ENCODE measurements at regions not wholly inside any gene's neighbourhood (a gene's known extent, or its start where the extent isn't known, plus 50 kb on each side); places are given as distances from the start of the nearest gene placed in this dataset.
A peak's percentile ranks its signal among the peaks of the same experiment; 100 is the strongest.

GRCh38 chr11:59302991-59303390 lies 55.7 kb upstream of the OR5AN1 start:
- no peak for DNase-seq
- Mint-ChIP-seq H3K4me3 (no peak overlapping the region), H3K27me3 (peaks cover 9 to 16% of the 10 kb centered on the region in 2 donors), H3K9me3 (peaks cover 0 to 14% (median 5%) of the 10 kb centered on the region in 8 donors), H3K36me3 (no peaks in the 10 kb centered on the region), H3K4me1 (no peaks in the 10 kb centered on the region), H3K27ac (peak overlapping the region in 1 of 7 donors; percentile 24)
- ChIA-PET POLR2A (ENCODE audit: partially characterized antibody) (no interaction called here), CTCF (ENCODE audit: partially characterized antibody) (no interaction called here)
- H3K9me3 ChIP-seq (ENCODE audit: control insufficient read depth in 1 of 2, low read length in 2 of 2) = no peaks in the 10 kb centered on the region
- no peak overlapping the region for H3K27ac ChIP-seq (ENCODE audit: low read depth, low read length)
- H3K4me3 ChIP-seq (ENCODE audit: low read length in 2 of 2) = no peak overlapping the region
- no peaks in the 10 kb centered on the region for H3K36me3 ChIP-seq (ENCODE audit: insufficient read depth, low read length)
- intact Hi-C loops (cut with micrococcal nuclease) = no loop called here
- no peaks in the 10 kb centered on the region for H3K27me3 ChIP-seq (ENCODE audit: insufficient read depth, low read length)
- H3K4me1 ChIP-seq (ENCODE audit: insufficient read depth, low read length) = no peaks in the 10 kb centered on the region

- intact Hi-C loops (cut with micrococcal nuclease) = no loop called here
- H3K36me3 Mint-ChIP-seq = no peaks in the 10 kb centered on the region
- no peak for DNase-seq
- no peaks in the 10 kb centered on the region for H3K4me1 ChIP-seq (ENCODE audit: insufficient read depth, low read length)
- H3K27ac ChIP-seq (ENCODE audit: low read depth, low read length) = no peak overlapping the region
- H3K4me1 Mint-ChIP-seq = no peaks in the 10 kb centered on the region
- peaks cover 0 to 4% (median 0%) of the 10 kb centered on the region in 8 donors for H3K9me3 Mint-ChIP-seq
- POLR2A ChIA-PET (ENCODE audit: partially characterized antibody) = no interaction called here
- no peak overlapping the region for H3K27ac Mint-ChIP-seq
- no peaks in the 10 kb centered on the region for H3K36me3 ChIP-seq (ENCODE audit: insufficient read depth, low read length)
- H3K9me3 ChIP-seq (ENCODE audit: control insufficient read depth in 1 of 2, low read length in 2 of 2) = no peaks in the 10 kb centered on the region
- H3K4me3 Mint-ChIP-seq = no peak overlapping the region
- H3K27me3 ChIP-seq (ENCODE audit: insufficient read depth, low read length) = no peaks in the 10 kb centered on the region
- CTCF ChIA-PET (ENCODE audit: partially characterized antibody) = no interaction called here
- H3K4me3 ChIP-seq (ENCODE audit: low read length in 2 of 2) = no peak overlapping the region
- peaks cover 11 to 15% of the 10 kb centered on the region in 2 donors for H3K27me3 Mint-ChIP-seq
Measured at GRCh38 chr11:59295435-59295834, 63.3 kb upstream of the OR5AN1 start.

- no peaks in the 10 kb centered on the region for H3K36me3 Mint-ChIP-seq
- CTCF ChIA-PET (ENCODE audit: partially characterized antibody) = interaction anchor here (1.5 kb wide), 1 partner anchor 106 kb away, joined by 4 read pairs; no protein-coding TSS in a partner anchor
- no peaks in the 10 kb centered on the region for H3K4me1 ChIP-seq (ENCODE audit: insufficient read depth, low read length)
Measured at GRCh38 chr11:59292611-59293010, 66.1 kb upstream of the OR5AN1 start.

GRCh38 chr11:59291228-59291627 lies 67.5 kb upstream of the OR5AN1 start:
- Mint-ChIP-seq H3K9me3 (peaks cover 0 to 2% (median 0%) of the 10 kb centered on the region in 8 donors), H3K4me3 (no peak overlapping the region), H3K36me3 (no peaks in the 10 kb centered on the region), H3K4me1 (no peaks in the 10 kb centered on the region), H3K27ac (no peak overlapping the region), H3K27me3 (peaks cover 2 to 7% of the 10 kb centered on the region in 2 donors)
- POLR2A ChIA-PET (ENCODE audit: partially characterized antibody) = no interaction called here
- no peaks in the 10 kb centered on the region for H3K9me3 ChIP-seq (ENCODE audit: control insufficient read depth in 1 of 2, low read length in 2 of 2)
- H3K4me3 ChIP-seq (ENCODE audit: low read length in 2 of 2) = no peak overlapping the region
- no peaks in the 10 kb centered on the region for H3K36me3 ChIP-seq (ENCODE audit: insufficient read depth, low read length)
- no peaks in the 10 kb centered on the region for H3K4me1 ChIP-seq (ENCODE audit: insufficient read depth, low read length)
- intact Hi-C loops (cut with micrococcal nuclease) = loop anchor here (5.0 kb wide), 1 partner anchor 126 kb away; no protein-coding TSS in a partner anchor
- no peak overlapping the region for H3K27ac ChIP-seq (ENCODE audit: low read depth, low read length)
- no peak for DNase-seq
- H3K27me3 ChIP-seq (ENCODE audit: insufficient read depth, low read length) = no peaks in the 10 kb centered on the region
- CTCF ChIA-PET (ENCODE audit: partially characterized antibody) = interaction anchor here (1.9 kb wide), 1 partner anchor 120 kb away, joined by 9 read pairs; the partner anchor contains the start of gene DTX4

More at GRCh38 chr11:59292611-59293010, 66.1 kb upstream of the OR5AN1 start:
- Mint-ChIP-seq H3K9me3 (peaks cover 0 to 2% (median 0%) of the 10 kb centered on the region in 8 donors), H3K27me3 (peaks cover 7 to 11% of the 10 kb centered on the region in 2 donors), H3K27ac (no peak overlapping the region), H3K4me1 (no peaks in the 10 kb centered on the region), H3K4me3 (no peak overlapping the region)
- Histone ChIP-seq H3K4me3 (ENCODE audit: low read length in 2 of 2) (no peak overlapping the region), H3K9me3 (ENCODE audit: control insufficient read depth in 1 of 2, low read length in 2 of 2) (no peaks in the 10 kb centered on the region), H3K36me3 (ENCODE audit: insufficient read depth, low read length) (no peaks in the 10 kb centered on the region), H3K27ac (ENCODE audit: low read depth, low read length) (no peak overlapping the region), H3K27me3 (ENCODE audit: insufficient read depth, low read length) (no peaks in the 10 kb centered on the region)
- intact Hi-C loops (cut with micrococcal nuclease) = loop anchor here (5.0 kb wide), 1 partner anchor 125 kb away; no protein-coding TSS in a partner anchor
- POLR2A ChIA-PET (ENCODE audit: partially characterized antibody) = no interaction called here
- DNase-seq = no peak

GRCh38 chr11:59289356-59290181 lies 69.1 kb upstream of the OR5AN1 start:
- intact Hi-C loops (cut with micrococcal nuclease) = loop anchor here (5.0 to 10.0 kb wide), 2 partner anchors 128 to 395 kb away; no protein-coding TSS in a partner anchor
- CTCF ChIA-PET (ENCODE audit: partially characterized antibody) = interaction anchor here (1.9 kb wide), 1 partner anchor 118 kb away, joined by 9 read pairs; the partner anchor contains the start of gene DTX4
- peaks cover 0 to 2% (median 0%) of the 10 kb centered on the region in 8 donors for H3K9me3 Mint-ChIP-seq
- H3K27ac ChIP-seq (ENCODE audit: low read depth, low read length) = no peak overlapping the region
- no peaks in the 10 kb centered on the region for H3K36me3 Mint-ChIP-seq
- no peak for DNase-seq
- peaks cover 2 to 3% (median 3%) of the 10 kb centered on the region in 4 donors for H3K4me1 Mint-ChIP-seq
- H3K27me3 ChIP-seq (ENCODE audit: insufficient read depth, low read length) = no peaks in the 10 kb centered on the region
- no peaks in the 10 kb centered on the region for H3K36me3 ChIP-seq (ENCODE audit: insufficient read depth, low read length)
- POLR2A ChIA-PET (ENCODE audit: partially characterized antibody) = no interaction called here
- H3K4me3 Mint-ChIP-seq = no peak overlapping the region
- H3K27ac Mint-ChIP-seq = no peak overlapping the region
- no peaks in the 10 kb centered on the region for H3K4me1 ChIP-seq (ENCODE audit: insufficient read depth, low read length)
- no peaks in the 10 kb centered on the region for H3K9me3 ChIP-seq (ENCODE audit: control insufficient read depth in 1 of 2, low read length in 2 of 2)
- H3K4me3 ChIP-seq (ENCODE audit: low read length in 2 of 2) = no peak overlapping the region
- peaks cover 4 to 5% of the 10 kb centered on the region in 2 donors for H3K27me3 Mint-ChIP-seq

GRCh38 chr11:59285716-59286260 lies 72.9 kb upstream of the OR5AN1 start:
- Histone ChIP-seq H3K4me1 (ENCODE audit: insufficient read depth, low read length) (peaks cover 15% of the 10 kb centered on the region), H3K27me3 (ENCODE audit: insufficient read depth, low read length) (no peaks in the 10 kb centered on the region), H3K4me3 (ENCODE audit: low read length in 2 of 2) (no peak overlapping the region), H3K36me3 (ENCODE audit: insufficient read depth, low read length) (no peaks in the 10 kb centered on the region), H3K27ac (ENCODE audit: low read depth, low read length) (no peak overlapping the region), H3K9me3 (ENCODE audit: control insufficient read depth in 1 of 2, low read length in 2 of 2) (no peaks in the 10 kb centered on the region)
- H3K4me3 Mint-ChIP-seq = no peak overlapping the region
- intact Hi-C loops (cut with micrococcal nuclease) = loop anchor here (10.0 kb wide), 1 partner anchor 399 kb away; no protein-coding TSS in a partner anchor
- peaks cover 10 to 19% (median 15%) of the 10 kb centered on the region in 4 donors for H3K4me1 Mint-ChIP-seq
- H3K36me3 Mint-ChIP-seq = no peaks in the 10 kb centered on the region
- POLR2A ChIA-PET (ENCODE audit: partially characterized antibody) = no interaction called here
- CTCF ChIA-PET (ENCODE audit: partially characterized antibody) = interaction anchor here (0.9 to 2.8 kb wide), 7 partner anchors 9 to 115 kb away, joined by 4 to 10 read pairs (median 5); partner anchors contain the start of gene DTX4
- H3K27ac Mint-ChIP-seq = no peak overlapping the region
- no peaks in the 10 kb centered on the region for H3K9me3 Mint-ChIP-seq
- H3K27me3 Mint-ChIP-seq = peaks cover 4 to 5% of the 10 kb centered on the region in 2 donors
- DNase-seq = no peak

- no peaks in the 10 kb centered on the region for H3K36me3 ChIP-seq (ENCODE audit: insufficient read depth, low read length)
- ChIA-PET POLR2A (ENCODE audit: partially characterized antibody) (no interaction called here), CTCF (ENCODE audit: partially characterized antibody) (no interaction called here)
- no peak overlapping the region for H3K27ac ChIP-seq (ENCODE audit: low read depth, low read length)
- intact Hi-C loops (cut with micrococcal nuclease) = loop anchor here (1.0 to 10.0 kb wide), 5 partner anchors 21 to 400 kb away; no protein-coding TSS in a partner anchor
- Mint-ChIP-seq H3K27ac (no peak overlapping the region), H3K9me3 (no peaks in the 10 kb centered on the region), H3K4me1 (peaks cover 10 to 19% (median 15%) of the 10 kb centered on the region in 4 donors), H3K36me3 (no peaks in the 10 kb centered on the region), H3K4me3 (peak overlapping the region in 5 of 8 donors; percentile 68 to 85 (median 77)), H3K27me3 (peaks cover 4% of the 10 kb centered on the region in 2 donors)
- H3K4me1 ChIP-seq (ENCODE audit: insufficient read depth, low read length) = peaks cover 15% of the 10 kb centered on the region
- H3K27me3 ChIP-seq (ENCODE audit: insufficient read depth, low read length) = no peaks in the 10 kb centered on the region
- DNase-seq = no peak
- H3K4me3 ChIP-seq (ENCODE audit: low read length in 2 of 2) = no peak overlapping the region
- H3K9me3 ChIP-seq (ENCODE audit: control insufficient read depth in 1 of 2, low read length in 2 of 2) = no peaks in the 10 kb centered on the region
Measured at GRCh38 chr11:59284773-59285129, 72.0 kb upstream of the MPEG1 start.
